ENCODE measurements at regions not wholly inside any gene's neighbourhood (a gene's known extent, or its start where the extent isn't known, plus 50 kb on each side); places are given as distances from the start of the nearest gene placed in this dataset.

- no peak overlapping the region for H2AFZ ChIP-seq (ENCODE audit: low read length)
Measured at GRCh38 chr6:167442245-167442644, 117.4 kb downstream of the TTLL2 start.

GRCh38 chr6:167442796-167443680 is 118.2 kb downstream of the TTLL2 start:
- H3K79me2 ChIP-seq (ENCODE audit: insufficient read depth, low read length): no peaks in the 10 kb centered on the region
- H2AFZ ChIP-seq (ENCODE audit: low read length): no peak overlapping the region
- no peaks in the 10 kb centered on the region for H3K9me3 ChIP-seq (ENCODE audit: low read depth, low read length)
- no peaks in the 10 kb centered on the region for H3K36me3 ChIP-seq (ENCODE audit: insufficient read depth, low read length)
- H3K4me1 ChIP-seq (ENCODE audit: insufficient read depth, low read length): no peaks in the 10 kb centered on the region
- no peak overlapping the region for H3K4me2 ChIP-seq (ENCODE audit: insufficient read depth, low read length)
- no peak overlapping the region for H3K4me3 ChIP-seq (ENCODE audit: insufficient read depth, low read length)
- H4K20me1 ChIP-seq (ENCODE audit: insufficient read depth, low read length): no peaks in the 10 kb centered on the region
- no peak for DNase-seq (ENCODE audit: insufficient read length, low spot score, missing footprints)
- H3K27ac ChIP-seq (ENCODE audit: low read depth, low read length): no peak overlapping the region
- TF ChIP-seq CTCF (IDR thresholded peaks at IDR 0.05; ENCODE audit: extremely low read depth, low read depth, low read length): no peak
- H3K27me3 ChIP-seq (ENCODE audit: insufficient read depth, low read length): no peaks in the 10 kb centered on the region

More at GRCh38 chr6:167442245-167442644, 117.4 kb downstream of the TTLL2 start:
- H3K27me3 ChIP-seq (ENCODE audit: insufficient read depth, low read length): no peaks in the 10 kb centered on the region
- no peak for DNase-seq (ENCODE audit: insufficient read length, low spot score, missing footprints)
- no peaks in the 10 kb centered on the region for H3K36me3 ChIP-seq (ENCODE audit: insufficient read depth, low read length)
- no peak for TF ChIP-seq CTCF (IDR thresholded peaks at IDR 0.05; ENCODE audit: extremely low read depth, low read depth, low read length)
- H4K20me1 ChIP-seq (ENCODE audit: insufficient read depth, low read length): no peaks in the 10 kb centered on the region
- no peaks in the 10 kb centered on the region for H3K79me2 ChIP-seq (ENCODE audit: insufficient read depth, low read length)
- H3K9me3 ChIP-seq (ENCODE audit: low read depth, low read length): no peaks in the 10 kb centered on the region
- H3K27ac ChIP-seq (ENCODE audit: low read depth, low read length): no peak overlapping the region
- no peak overlapping the region for H3K4me2 ChIP-seq (ENCODE audit: insufficient read depth, low read length)
- no peak overlapping the region for H3K4me3 ChIP-seq (ENCODE audit: insufficient read depth, low read length)
- no peaks in the 10 kb centered on the region for H3K4me1 ChIP-seq (ENCODE audit: insufficient read depth, low read length)

- no peak overlapping the region for H3K4me3 ChIP-seq (ENCODE audit: insufficient read depth, low read length)
- no peak for TF ChIP-seq CTCF (IDR thresholded peaks at IDR 0.05; ENCODE audit: extremely low read depth, low read depth, low read length)
- H3K27me3 ChIP-seq (ENCODE audit: insufficient read depth, low read length): no peaks in the 10 kb centered on the region
- H3K27ac ChIP-seq (ENCODE audit: low read depth, low read length): no peak overlapping the region
- H4K20me1 ChIP-seq (ENCODE audit: insufficient read depth, low read length): no peaks in the 10 kb centered on the region
- H2AFZ ChIP-seq (ENCODE audit: low read length): no peak overlapping the region
- no peaks in the 10 kb centered on the region for H3K79me2 ChIP-seq (ENCODE audit: insufficient read depth, low read length)
- no peaks in the 10 kb centered on the region for H3K9me3 ChIP-seq (ENCODE audit: low read depth, low read length)
- H3K36me3 ChIP-seq (ENCODE audit: insufficient read depth, low read length): no peaks in the 10 kb centered on the region
- H3K4me1 ChIP-seq (ENCODE audit: insufficient read depth, low read length): no peaks in the 10 kb centered on the region
- H3K4me2 ChIP-seq (ENCODE audit: insufficient read depth, low read length): no peak overlapping the region
- no peak for DNase-seq (ENCODE audit: insufficient read length, low spot score, missing footprints)
Measured at GRCh38 chr6:167444602-167445346, 119.9 kb downstream of the TTLL2 start.

GRCh38 chr6:167445568-167445967 is 120.7 kb downstream of the TTLL2 start:
- no peak for DNase-seq (ENCODE audit: insufficient read length, low spot score, missing footprints)
- H4K20me1 ChIP-seq (ENCODE audit: insufficient read depth, low read length): no peaks in the 10 kb centered on the region
- H3K79me2 ChIP-seq (ENCODE audit: insufficient read depth, low read length): no peaks in the 10 kb centered on the region
- no peaks in the 10 kb centered on the region for H3K27me3 ChIP-seq (ENCODE audit: insufficient read depth, low read length)
- no peak for TF ChIP-seq CTCF (IDR thresholded peaks at IDR 0.05; ENCODE audit: extremely low read depth, low read depth, low read length)
- no peaks in the 10 kb centered on the region for H3K36me3 ChIP-seq (ENCODE audit: insufficient read depth, low read length)
- no peaks in the 10 kb centered on the region for H3K9me3 ChIP-seq (ENCODE audit: low read depth, low read length)
- no peak overlapping the region for H3K27ac ChIP-seq (ENCODE audit: low read depth, low read length)
- no peak overlapping the region for H2AFZ ChIP-seq (ENCODE audit: low read length)
- H3K4me3 ChIP-seq (ENCODE audit: insufficient read depth, low read length): no peak overlapping the region
- H3K4me1 ChIP-seq (ENCODE audit: insufficient read depth, low read length): no peaks in the 10 kb centered on the region
- H3K4me2 ChIP-seq (ENCODE audit: insufficient read depth, low read length): no peak overlapping the region

Measured in osteoblast (primary cell).